ENCODE measurements at regions not wholly inside any gene's neighbourhood (a gene's known extent, or its start where the extent isn't known, plus 50 kb on each side); places are given as distances from the start of the nearest gene placed in this dataset.
"Not testable (repeated sequence)": the region's sequence is repeated elsewhere in the genome, so short reads cannot be mapped to it uniquely, and the experiment has no call there.

- Histone ChIP-seq H3K4me1 (ENCODE audit: insufficient read depth, low read length) (no peaks in the 10 kb centered on the region), H3K9me3 (ENCODE audit: control insufficient read depth, insufficient read depth, low read length) (0 out of 2 replicates have a peak, but pooled peaks cover 3% of the 10 kb centered on the region), H3K36me3 (ENCODE audit: insufficient read depth, low read length) (no peaks in the 10 kb centered on the region), H3K9ac (ENCODE audit: low read depth, low read length) (no peak overlapping the region)
Measured at GRCh38 chr17:30677550-30678249, 146.8 kb downstream of the CRLF3 start.

- not testable (repeated sequence) for H3K4me1 ChIP-seq (ENCODE audit: insufficient read depth, low read length); H3K36me3 ChIP-seq (ENCODE audit: insufficient read depth, low read length); H3K9me3 ChIP-seq (ENCODE audit: control insufficient read depth, insufficient read depth, low read length); H3K9ac ChIP-seq (ENCODE audit: low read depth, low read length)
Measured at GRCh38 chr17:30675777-30676492, 148.6 kb downstream of the CRLF3 start.

DNA sequence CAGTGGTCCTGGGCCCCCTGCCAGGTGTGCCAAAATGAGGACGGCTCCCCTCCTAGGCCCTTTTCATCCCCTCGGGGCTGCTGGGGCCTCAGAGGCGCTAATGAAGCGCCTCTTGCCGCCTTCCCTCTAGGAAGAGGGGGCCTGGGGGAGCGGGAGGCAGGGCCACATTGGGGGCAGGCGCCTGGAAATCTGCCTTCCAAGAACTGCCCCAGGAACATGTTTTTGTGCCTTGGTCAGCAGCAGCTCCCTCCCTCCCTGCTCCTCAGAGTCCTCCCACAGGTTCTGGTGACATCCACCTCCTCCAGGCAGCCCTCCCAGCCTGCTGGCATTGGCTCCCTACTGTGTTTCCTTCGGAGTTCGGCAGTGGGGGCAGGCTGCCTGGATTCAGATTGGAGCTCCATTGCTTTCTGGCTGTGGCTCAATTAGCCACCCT is 155.3 kb downstream of the CRLF3 start:
- not testable (repeated sequence) for H3K9me3 ChIP-seq (ENCODE audit: control insufficient read depth, insufficient read depth, low read length); H3K36me3 ChIP-seq (ENCODE audit: insufficient read depth, low read length); H3K4me1 ChIP-seq (ENCODE audit: insufficient read depth, low read length)
- H3K9ac ChIP-seq (ENCODE audit: low read depth, low read length) = peak overlapping the region; percentile 24

DNA sequence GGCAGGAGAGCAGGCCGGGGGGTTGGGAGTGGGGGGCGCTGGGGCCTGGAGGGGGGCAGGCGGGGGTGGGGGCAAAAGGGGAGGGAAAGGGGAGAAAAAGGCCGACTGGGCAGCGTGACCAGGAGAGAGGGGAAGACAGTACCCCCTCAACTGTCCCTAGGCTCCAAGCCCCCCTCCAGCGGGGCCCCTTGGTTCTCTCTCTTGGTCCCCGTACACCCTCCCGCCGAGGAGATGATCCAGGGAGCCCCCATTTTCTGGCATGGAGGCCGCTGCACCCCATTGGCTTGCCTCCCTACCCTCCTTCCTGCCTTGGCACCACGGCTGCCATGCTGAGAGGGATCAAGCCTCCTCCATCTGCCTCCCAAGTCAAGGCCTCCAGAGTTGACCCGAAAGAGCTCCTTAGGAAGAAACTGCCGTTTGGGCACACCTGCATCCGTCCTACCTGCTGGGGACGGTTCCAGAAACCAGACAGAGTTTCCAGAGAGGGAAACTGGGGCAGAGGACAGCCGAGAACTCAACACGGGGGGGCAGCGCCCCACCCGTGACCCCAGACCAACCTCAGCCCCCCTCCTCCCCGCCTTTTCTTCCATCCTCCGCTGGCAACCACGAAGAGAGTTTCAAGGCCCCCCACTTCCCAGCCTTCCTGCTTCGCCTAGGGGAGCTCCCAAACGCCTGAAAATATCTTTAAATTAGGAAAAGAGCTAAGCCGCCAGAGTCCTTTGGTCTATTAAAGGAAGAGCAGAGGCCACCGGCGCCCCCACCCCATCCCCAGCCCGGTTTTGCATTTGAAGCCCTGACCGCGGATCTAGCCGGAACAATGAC is 155.9 kb downstream of the CRLF3 start:
- H3K36me3 ChIP-seq (ENCODE audit: insufficient read depth, low read length); H3K4me1 ChIP-seq (ENCODE audit: insufficient read depth, low read length); H3K9me3 ChIP-seq (ENCODE audit: control insufficient read depth, insufficient read depth, low read length): not testable (repeated sequence)
- peak overlapping the region; percentile 24; the same call in 1 of the 2 replicates for H3K9ac ChIP-seq (ENCODE audit: low read depth, low read length)

DNA sequence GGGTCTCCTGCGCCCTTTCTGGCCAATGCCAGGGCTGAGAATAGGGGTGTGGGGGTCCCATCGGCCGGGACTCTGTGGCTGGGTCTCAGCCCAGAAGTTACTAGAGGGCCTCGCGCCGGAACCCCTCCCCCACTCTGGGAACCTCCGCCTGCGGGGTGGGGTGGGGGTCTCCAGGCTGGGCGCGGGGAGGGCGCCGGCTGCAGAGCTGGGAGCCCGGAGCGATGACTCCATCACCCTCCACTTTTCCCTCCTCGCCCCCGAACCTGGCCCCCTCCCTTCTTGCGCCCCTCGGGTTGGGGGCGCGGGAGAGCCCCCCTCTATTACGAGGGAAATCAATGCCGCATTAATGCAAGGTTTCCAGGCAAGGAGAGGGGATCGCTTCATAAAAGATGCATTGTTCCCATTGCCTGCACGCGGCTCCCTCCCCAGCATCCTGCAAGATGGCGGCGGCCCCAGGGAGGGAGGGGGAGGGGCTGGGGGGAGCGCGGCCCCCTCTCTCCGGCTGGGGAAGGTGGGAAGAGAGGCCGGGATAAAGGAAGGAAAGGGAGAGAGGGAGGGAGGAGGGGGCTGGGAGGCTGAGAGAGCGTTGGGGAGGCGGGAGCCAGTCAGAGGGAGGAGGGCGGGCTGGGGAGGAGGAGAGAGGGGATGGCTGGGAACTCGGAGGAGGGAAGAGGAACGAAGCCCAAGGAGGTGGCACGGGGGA is 156.7 kb downstream of the CRLF3 start:
- H3K36me3 ChIP-seq (ENCODE audit: insufficient read depth, low read length); H3K9me3 ChIP-seq (ENCODE audit: control insufficient read depth, insufficient read depth, low read length); H3K4me1 ChIP-seq (ENCODE audit: insufficient read depth, low read length): not testable (repeated sequence)
- peak overlapping the region; percentile 50; the same call in 1 of the 2 replicates for H3K9ac ChIP-seq (ENCODE audit: low read depth, low read length)

DNA sequence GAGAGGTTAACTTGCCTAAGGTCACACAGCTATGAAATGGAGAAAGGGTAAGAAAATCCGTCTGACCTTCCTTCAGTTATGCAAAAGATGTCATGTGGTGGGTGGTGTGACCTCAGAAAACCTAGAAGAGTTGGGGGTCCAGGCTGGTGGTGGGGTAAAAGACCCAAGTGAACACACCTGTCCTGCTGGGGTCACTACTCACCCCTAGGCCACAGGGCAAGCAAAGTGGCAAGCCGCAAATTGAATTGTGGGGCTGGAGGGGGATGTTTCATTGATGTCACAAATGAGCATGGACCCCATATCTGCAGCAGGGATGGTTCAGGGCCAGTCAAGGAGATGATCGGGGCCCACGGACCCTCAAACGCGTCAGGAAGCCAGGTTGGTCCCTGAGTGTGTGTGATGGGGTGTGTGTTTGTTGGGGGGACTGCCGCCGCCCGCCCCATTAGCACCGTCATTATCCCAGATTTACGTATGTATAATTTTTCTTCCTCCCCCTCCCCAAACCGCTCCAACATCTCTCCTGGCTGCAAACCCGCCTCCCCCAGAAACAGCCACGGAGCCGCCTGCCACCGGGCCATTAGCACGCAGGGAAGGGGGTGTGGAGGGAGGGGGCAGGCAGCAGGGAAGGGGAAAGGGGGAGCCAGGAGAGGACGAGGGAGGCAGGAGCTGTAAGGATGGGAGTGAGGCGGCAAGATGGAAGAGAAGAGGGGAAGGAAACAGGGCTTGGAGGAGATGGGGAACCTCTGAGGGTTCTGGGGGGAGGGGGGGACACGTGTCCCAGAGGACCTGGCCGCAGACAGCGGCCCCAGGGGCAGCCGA is 157.4 kb downstream of the CRLF3 start:
- H3K4me1 ChIP-seq (ENCODE audit: insufficient read depth, low read length) = not testable (repeated sequence)

DNA sequence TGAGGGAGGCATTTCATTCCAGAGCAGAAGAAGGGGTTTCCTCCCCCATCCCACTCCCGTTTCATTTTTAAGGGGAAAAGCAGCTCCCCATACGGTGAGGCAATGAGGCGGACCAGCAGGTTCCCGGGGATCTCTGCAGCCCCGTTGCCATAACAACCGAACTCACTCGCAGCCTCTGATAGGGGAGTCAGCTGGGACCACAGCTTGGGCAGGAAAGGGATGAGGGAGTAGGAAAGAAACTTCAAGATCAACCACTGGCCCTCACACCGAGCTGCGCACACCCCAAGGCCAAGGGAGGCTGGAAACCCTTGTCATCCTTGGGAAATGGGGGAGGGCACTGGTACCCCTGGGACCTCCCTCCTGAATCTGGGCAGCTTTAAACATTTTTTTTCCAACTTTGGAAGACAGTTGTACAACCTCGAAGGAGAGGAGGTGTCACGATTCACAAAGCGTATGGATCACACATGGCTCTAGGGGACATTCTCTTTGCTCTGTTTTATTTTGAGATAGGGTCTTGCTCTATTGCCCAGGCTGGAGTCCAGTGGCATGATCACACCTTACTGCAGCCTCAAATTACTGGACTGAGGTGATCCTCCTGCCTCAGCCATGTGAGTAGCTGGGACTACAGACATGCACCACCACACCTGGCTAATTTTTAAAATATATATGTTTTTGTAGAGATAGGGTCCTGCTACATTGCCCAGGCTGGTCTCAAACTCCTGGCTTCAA is 160.6 kb downstream of the CRLF3 start:
- H3K9me3 ChIP-seq (ENCODE audit: control insufficient read depth, insufficient read depth, low read length); H3K36me3 ChIP-seq (ENCODE audit: insufficient read depth, low read length); H3K4me1 ChIP-seq (ENCODE audit: insufficient read depth, low read length); H3K9ac ChIP-seq (ENCODE audit: low read depth, low read length): not testable (repeated sequence)

More for the DNA sequence above, 157.4 kb downstream of the CRLF3 start:
- peak overlapping the region; percentile 50 for H3K9ac ChIP-seq (ENCODE audit: low read depth, low read length)
- H3K9me3 ChIP-seq (ENCODE audit: control insufficient read depth, insufficient read depth, low read length); H3K36me3 ChIP-seq (ENCODE audit: insufficient read depth, low read length): not testable (repeated sequence)

GRCh38 chr17:30657148-30657547 is 167.3 kb downstream of the CRLF3 start:
- H3K9me3 ChIP-seq (ENCODE audit: control insufficient read depth, insufficient read depth, low read length); H3K36me3 ChIP-seq (ENCODE audit: insufficient read depth, low read length); H3K4me1 ChIP-seq (ENCODE audit: insufficient read depth, low read length); H3K9ac ChIP-seq (ENCODE audit: low read depth, low read length): not testable (repeated sequence)

DNA sequence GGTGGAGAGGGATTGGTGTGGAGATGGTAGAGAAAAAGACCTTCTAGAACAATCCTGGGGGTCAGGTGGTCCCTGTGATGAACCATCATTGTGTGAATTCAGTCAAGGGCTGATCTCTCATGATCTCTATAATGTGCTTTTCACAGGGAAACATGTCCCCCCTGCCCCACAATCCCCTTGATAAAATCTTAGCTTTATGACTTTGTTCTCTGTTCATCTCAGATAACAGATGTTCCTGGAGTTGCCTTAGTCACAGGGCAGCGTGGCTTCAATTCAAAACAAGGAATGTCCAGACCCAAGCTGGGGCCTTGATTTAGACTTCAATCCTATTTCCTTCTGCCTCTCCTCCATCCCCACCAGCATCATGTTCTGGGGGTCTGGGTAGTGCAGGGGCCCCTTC is 171.5 kb downstream of the CRLF3 start:
- not testable (repeated sequence) for H3K36me3 ChIP-seq (ENCODE audit: insufficient read depth, low read length); H3K4me1 ChIP-seq (ENCODE audit: insufficient read depth, low read length); H3K9me3 ChIP-seq (ENCODE audit: control insufficient read depth, insufficient read depth, low read length); H3K9ac ChIP-seq (ENCODE audit: low read depth, low read length)

DNA sequence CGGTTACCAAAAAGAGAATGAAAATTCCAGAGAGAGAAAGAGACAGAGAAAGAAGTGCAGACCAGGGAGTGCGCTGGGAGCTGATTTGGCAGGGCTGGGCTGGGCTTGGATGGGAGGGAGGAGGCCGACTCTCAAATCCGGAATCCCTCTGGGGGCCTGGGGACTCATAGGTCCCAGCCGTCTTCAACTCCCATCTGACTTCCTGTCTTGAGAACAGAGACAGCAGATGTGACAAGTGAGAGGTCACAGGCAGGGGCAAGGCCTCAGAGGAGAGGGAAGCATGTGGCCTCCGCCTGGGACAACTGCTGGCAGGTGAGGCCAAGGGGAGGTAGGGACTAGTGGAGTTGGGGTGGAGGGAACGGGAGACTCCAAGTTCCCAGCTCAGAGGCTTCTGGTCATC is 172.9 kb downstream of the GOSR1 start:
- not testable (repeated sequence) for H3K4me1 ChIP-seq (ENCODE audit: insufficient read depth, low read length); H3K36me3 ChIP-seq (ENCODE audit: insufficient read depth, low read length); H3K9ac ChIP-seq (ENCODE audit: low read depth, low read length); H3K9me3 ChIP-seq (ENCODE audit: control insufficient read depth, insufficient read depth, low read length)

DNA sequence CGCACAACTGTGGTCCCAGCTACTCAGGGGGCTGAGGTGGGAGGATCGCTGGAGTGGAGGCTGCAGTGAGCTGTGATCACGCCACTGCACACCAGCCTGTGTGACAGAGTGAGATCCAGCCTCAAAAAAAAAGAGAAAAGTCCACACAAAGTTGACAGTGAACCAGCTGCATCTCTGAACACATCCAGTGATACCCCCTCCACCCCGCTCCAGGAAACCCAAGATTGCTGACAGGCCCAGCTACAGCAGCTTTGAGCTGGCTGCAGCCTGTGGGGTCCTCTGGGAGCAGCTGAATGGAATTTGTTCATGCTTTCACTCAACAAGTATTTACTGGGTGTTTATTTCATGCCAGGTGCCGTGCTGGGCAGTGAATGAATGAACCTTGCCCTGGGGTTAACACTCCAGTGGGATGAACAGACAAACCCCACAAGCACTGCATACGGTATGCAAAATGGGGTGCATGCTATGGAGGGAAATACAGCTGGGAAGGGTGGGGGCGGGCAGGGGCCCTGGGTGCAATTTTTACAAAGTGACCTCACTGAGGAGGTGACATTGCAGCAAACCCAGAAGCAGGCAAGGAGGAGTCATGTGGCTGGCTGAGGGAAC is 170.9 kb downstream of the GOSR1 start:
- H3K4me1 ChIP-seq (ENCODE audit: insufficient read depth, low read length); H3K36me3 ChIP-seq (ENCODE audit: insufficient read depth, low read length); H3K9me3 ChIP-seq (ENCODE audit: control insufficient read depth, insufficient read depth, low read length); H3K9ac ChIP-seq (ENCODE audit: low read depth, low read length): not testable (repeated sequence)

DNA sequence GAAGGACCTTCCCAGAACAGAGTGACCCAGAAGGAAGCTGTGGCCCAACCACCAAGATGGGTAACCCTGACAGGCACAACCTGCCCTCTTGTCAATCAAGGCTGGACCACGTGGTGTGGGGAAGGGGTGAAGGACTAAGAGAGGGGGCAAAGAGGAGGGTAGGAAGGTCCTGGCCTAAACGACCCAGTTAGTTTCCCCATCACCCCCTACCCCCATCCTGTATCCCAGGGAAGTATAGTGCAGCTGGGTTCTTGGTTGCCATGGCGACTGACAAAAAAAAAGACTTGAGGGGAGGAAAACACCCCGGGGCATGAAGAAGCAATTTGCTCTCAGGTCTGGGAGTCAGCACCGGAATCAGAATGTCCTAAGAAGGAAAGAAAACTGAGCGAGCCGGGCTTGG is 168.7 kb downstream of the GOSR1 start:
- not testable (repeated sequence) for H3K9me3 ChIP-seq (ENCODE audit: control insufficient read depth, insufficient read depth, low read length); H3K36me3 ChIP-seq (ENCODE audit: insufficient read depth, low read length); H3K4me1 ChIP-seq (ENCODE audit: insufficient read depth, low read length); H3K9ac ChIP-seq (ENCODE audit: low read depth, low read length)

GRCh38 chr17:30644713-30645112 is 167.5 kb downstream of the GOSR1 start:
- not testable (repeated sequence) for H3K9ac ChIP-seq (ENCODE audit: low read depth, low read length); H3K4me1 ChIP-seq (ENCODE audit: insufficient read depth, low read length); H3K9me3 ChIP-seq (ENCODE audit: control insufficient read depth, insufficient read depth, low read length); H3K36me3 ChIP-seq (ENCODE audit: insufficient read depth, low read length)
